Midbrain (tissue), 1 donor: ENCODE measurements at regions not wholly inside any gene's neighbourhood (a gene's known extent, or its start where the extent isn't known, plus 50 kb on each side); places are given as distances from the start of the nearest gene placed in this dataset.

ENCODE experiments used
- DNase-seq: peaks from one replicate; lab custom pipeline; 2025; lab: John Stamatoyannopoulos, UW

DNA sequence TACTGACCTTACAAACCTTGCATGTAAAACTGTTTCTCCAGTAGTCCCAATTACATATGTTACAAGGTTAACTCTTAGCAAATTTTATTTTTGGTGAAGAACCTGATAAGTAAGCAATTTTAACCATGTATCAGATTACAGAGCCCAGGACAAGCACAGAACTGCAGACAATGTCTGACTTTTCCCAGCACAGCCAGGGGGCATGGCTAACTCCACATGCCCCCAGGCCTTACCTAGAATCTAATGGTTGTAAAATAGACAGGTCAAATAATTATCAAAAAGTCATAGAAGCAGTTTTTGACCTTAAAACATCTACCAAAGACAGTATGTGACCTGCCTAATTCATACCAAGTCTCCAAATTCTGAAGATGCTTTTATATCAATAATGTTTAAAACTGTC lies 364.1 kb downstream of the FOXO1 start:
- no peak for DNase-seq

DNA sequence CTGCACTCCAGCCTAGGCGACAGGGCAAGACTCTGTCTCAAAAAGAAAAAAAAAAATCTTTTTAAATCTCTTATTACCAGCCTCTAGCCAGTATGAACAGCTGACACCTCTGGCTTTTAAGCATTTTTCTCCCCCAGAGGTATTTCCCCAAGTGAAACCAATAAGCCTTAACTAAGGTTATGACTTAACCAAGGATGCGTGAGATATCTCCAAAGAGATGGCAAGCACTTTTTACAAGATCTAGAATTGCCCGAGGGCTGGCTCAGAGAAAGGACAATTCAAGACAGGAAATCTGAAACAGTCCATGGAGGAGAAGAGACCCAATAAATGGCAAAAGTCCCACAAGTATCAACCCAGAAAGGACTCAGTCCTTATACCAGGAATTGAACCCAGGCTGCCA lies 362.1 kb downstream of the FOXO1 start:
- no peak for DNase-seq

DNA sequence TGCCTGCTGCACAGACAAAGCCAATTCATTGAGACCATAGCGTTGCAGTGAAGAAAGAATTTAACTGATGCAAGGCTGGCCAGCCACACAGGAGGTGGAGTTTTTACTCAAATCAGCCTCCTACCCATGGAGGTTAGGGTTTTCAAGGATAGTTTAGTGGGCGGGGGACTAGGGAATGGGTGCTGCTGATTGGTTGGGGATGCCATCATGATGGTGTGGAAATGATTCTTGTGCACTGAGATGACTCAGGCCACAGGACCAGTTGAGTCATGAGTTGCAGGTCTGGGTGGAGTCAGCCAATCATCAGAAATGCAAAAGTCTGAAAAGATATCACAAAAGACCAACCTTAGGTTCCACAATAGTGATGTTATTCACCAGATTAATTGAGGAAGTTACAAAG lies 359.6 kb downstream of the FOXO1 start:
- DNase-seq = no peak

DNA sequence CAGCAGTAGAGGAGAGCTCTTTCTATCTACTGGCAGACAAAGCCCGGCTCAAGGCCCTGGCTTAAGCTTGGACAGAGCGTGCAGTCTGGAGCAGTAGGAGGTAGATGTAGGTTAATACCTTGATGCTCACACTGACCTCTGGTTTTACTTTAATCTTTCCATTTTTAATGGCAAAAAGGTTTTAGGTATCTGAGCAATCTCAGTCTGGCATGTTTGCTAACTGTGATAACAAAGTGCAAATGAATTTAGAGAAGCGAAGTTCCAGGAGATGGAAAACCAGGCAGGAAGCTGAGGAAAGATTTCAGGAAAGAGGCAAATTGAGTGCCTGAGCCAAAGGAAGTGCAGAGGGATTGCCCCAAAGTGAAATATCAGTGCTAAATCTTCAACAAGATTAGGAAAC lies 356.6 kb downstream of the FOXO1 start:
- DNase-seq = no peak

DNA sequence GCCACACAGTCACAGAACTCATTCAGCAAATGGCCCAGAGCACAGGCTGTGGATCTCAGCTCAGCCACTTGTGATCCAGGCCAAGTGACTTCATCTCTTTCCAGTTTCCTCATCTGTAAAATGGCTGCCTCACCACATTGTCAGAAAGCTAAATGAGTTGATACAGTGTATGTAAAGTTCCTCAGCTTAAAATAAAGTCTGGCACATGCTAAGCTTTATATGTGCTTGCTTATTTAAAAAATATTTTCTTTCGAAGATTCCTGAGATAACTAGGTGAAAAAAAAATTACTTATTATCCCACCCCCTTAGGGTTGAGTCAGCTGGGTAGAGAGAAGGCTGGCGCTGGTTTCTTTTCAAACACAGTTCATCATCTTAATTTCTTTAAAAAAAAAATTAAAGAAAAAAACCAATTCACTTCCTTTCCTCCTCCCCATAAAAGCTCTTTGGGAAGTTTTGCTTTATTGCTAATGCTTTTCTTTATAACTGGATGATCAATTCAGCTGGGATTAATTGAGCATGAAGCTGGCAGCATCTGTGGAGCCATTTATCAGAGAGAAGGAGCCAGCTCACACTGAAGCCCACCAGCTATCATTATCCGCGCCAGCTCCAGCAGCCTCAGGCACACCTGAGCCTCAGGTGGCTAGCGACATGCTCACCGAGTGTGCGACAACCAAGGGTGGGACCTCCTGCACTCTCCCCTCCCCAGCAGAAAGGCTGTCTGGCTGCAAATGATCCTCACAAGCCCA lies 354.9 kb downstream of the FOXO1 start:
- no peak for DNase-seq

DNA sequence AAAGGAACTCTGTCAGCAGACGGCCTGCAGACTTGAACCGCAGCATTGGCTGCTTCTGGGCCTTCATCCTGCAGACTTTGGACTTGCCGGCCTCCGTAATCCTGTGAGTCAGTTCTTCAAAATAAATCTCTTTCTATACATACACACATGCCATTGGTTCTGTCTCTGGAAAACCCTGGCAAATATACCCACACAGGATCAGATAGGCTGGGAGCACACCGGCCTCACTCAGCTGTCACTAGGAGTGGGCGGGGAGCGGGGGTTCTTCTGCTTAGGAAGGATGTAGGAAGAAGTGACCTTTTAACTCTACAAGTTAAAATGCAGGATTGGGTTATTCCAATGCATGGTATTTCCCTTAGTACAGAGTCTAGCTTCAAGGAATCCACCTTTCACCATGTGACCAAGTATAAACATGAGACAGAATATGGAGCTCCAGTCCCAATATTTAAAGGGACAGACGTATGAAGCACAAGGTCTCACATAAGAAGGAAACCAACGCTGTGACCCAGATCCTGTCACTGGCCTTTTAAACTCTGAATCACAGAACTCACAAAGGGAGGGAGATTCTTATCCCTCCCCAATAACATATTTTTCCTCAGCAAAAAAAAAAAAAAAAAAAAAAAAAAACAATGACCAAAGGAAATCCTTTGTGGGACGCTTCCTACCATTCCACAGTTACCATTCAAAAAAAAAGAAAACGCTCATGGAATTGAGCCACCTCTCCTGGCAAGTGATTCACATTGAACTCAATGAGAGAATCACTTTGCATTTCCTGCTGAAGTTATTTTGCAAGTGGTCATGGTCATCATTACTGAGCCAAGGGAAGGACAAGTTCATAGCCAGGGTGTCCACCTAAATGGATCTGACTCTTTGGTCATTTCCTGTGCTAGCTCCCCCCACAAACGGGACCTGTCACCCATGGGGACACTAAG lies 352.9 kb downstream of the FOXO1 start:
- no peak for DNase-seq

DNA sequence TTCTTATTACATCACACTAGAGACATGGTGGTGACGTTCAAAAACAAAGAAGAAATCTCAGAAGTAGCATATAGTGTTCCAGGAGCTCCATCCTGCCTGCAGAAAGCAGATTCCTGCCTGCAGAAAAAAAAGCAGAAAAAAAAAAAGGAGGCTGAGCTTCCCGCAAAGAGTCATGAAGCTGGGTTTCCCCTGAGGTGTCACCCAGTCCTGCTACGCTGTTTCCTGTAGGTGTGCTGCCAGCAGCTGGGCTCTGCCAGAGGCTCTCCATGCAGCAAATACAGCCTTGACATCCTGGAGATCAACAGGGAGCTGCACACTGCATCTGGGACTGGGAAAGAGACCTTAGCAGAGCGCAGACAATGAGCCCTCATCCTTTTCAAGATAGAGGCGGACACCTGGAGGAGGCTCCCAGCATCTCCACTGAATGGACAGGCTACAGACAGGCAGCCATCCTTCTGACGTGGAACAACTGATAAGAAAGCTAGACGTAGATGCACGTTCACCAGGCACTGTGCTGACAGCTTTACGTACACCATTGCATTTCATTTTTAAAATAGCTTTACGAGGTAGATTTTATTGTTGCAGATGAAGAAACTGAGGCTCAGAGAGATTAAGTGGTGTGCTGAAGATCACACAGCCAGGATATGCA lies 350.9 kb downstream of the FOXO1 start:
- no peak for DNase-seq

DNA sequence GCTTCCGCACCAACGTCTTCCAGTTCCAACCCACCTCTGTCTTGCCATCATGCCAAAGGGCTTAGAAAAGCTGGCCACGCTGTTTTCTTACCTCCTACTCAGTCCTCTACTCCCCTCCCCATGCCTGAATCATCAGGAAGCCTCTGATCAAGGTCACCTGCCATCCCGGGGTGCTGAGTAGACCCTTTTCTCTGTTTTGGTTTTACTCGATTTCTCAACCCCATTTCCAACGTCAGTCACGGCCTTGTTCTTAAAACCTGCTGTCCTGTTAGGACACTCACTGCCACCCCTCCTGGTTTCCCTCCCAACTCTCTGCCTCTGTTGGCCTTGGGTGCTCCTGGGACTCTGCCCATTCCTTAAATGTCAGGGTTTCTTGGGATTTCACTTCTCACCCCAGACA lies 350.1 kb downstream of the FOXO1 start:
- DNase-seq = no peak

DNA sequence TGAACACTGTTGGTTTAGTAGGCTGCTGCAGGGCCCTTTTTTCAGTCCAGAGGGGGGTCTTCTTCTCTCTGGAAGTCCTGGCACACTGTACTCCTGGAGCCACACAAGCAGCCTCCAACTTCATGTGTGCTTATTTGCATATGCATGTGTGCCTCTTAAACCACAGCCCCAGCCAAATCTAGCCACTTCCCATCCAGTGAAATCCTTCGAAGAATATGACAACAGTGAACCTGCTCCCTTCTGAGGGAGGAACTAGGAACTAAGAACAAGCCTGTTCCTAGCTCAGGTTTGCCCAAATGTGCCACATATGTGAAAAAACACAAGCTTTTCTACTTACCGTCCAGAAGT lies 348.5 kb downstream of the FOXO1 start:
- no peak for DNase-seq

DNA sequence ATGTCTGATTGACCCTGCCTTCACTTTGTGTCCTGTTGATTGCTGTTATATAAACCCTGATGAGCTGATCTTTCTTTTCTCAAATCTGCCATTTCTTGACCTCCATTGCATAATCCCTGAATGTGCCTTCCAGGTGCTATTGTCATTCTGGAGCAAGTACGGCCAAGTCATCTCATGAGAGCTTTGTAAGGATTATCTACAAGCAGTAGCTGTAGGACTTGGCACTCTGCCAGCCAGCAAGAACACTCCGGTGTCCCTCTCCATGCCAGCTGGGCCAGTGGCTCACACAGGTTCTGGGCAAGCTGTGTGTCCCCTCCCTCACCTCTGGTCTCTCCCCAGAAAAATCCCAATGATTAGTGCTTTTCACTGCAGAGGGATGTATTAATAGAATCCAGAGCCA lies 348.1 kb downstream of the FOXO1 start:
- DNase-seq = no peak

DNA sequence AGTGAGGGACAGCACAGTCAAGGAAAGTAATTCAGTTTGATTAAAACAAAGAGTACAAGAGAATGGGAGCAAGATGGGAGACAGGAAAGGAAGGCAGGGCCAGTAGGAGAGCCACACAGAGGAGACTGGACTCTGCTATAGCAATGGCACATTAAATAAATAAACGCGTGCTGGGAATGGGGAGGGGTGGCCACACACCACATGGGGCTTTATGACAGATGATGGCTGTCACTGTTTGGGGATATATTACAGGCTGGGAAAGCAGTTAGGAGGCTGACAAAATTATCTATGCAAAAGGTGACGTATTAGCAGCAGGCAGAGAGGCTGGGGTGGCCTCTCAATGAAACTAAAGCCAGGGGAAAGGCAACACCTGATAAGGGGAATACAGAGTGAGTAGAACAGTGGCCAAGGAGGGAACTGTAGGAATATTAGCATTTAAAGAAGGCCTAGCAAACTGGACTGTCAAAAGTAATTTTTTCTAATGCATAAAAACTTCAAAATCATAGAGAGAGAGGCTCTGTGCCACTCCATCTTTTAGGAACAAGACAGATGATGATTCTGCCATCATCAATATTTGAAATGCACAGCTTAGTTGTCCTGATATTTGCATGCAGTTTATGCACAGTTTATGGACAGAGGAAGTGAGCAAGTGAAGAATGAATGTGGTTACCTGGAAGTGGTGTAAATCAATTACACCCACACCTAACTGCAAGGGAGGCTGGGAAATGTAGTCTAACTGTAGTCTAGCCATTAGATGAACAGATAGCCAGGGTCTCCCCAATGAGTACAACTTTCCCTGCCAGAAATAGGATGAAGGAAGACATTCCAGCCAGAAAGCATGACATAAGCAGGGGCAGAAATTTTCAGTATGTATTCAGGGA lies 346.5 kb downstream of the FOXO1 start:
- DNase-seq = no peak

DNA sequence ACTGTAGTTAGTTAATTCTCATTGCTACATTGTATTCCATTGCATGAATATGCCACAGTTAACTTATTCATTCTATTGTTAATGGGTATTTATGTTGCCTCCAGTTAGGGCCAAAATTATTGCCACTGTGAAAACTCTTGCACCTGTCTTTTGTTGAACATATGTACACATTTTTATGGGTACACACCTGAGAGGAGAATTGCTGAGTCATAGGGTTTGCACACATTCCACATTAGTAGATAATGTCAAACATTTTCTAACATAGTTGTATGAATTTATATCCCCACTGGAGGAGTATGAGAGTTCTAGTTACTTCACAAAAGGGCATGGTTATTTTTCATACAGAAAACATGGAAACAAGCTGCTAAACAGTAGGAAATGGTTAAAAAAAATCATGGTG lies 338.4 kb downstream of the FOXO1 start:
- DNase-seq = no peak

DNA sequence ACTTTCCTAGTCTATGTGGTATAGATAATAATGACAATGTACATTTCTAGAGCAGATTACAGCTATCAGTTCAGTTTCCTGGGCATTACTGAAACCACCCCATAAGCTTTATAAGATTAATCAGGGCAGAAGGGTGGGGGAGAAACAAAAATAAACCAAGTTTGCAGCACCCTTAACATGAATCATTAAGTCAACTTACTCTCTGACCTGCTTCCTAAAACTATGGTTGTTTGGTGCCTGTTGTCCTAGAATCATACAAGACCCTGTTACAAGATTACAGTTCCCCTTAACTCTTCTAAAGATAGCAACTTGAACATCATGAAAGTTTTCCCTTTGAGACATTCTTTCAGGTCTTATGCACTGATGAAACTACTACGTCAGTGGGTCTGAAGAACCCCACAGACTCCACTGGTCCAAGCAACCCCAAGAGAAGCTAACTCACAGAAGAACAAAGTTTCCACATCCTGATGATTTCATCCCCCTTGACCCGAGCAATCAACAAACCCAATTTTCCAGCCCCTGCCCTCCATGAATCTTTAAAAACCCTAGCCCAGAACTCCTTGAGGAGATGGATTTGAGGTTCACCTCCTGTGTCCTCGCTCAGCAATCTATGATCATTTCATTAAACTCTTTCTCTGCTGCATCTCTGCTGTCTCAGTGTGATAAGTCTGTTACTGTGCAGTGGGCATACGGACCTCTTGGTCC lies 336.5 kb downstream of the FOXO1 start:
- no peak for DNase-seq

DNA sequence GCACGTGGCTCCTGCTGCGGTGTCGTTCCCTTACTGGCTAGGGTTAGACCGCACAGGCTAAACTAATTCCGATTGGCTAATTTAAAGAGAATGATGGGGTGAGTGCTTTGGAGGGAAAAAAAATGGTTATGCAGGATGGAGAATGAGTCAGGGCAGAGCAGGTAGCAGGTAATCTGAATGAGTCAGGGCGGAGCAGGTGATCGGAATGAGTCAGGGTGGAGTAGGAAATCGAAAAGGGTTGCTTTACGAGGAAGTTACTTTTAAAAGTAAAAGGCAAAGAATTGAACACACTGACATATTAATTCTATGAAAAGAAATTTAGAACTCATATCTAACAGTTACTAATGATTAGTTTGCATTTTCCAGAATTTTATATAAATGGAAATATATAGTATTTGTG lies 335.5 kb downstream of the FOXO1 start:
- no peak for DNase-seq

DNA sequence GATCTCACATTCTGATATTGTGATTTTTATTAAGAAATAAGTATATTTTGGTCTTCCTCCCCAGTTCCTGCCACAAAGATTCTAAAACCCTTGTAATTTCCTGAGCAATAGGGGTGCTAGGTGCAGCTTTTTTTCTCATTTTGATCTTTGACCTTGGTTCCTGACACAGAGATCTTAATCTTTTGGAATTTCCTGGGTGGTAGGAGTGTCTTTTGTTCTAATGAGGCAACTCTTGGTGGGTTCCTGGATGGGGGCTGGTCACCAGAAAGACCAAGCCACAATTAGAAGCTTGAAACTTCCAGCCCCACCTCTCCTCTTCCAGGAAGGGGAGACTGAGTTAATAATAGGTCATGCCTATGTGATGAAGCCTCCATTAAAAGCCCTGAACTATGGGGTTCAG lies 334.6 kb downstream of the FOXO1 start:
- no peak for DNase-seq

DNA sequence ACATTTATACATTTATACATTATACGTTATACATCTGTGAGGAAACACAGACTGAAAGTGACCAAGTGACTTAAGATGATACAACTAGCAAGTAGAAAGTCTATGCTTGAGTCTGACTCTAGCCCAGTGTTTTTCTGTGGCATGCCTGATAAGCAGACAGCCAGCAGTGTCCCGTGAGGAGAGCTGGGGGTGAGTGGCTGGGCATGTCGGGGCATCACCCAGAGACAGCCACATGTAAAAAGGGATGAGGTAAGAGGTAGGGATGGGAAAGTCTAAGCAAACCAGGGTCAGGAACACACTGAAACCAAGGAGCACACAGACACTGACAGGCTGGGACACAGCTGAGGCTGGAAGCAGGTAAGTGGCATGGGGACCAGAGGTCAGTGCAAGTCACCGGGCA lies 333.2 kb downstream of the FOXO1 start:
- no peak for DNase-seq

DNA sequence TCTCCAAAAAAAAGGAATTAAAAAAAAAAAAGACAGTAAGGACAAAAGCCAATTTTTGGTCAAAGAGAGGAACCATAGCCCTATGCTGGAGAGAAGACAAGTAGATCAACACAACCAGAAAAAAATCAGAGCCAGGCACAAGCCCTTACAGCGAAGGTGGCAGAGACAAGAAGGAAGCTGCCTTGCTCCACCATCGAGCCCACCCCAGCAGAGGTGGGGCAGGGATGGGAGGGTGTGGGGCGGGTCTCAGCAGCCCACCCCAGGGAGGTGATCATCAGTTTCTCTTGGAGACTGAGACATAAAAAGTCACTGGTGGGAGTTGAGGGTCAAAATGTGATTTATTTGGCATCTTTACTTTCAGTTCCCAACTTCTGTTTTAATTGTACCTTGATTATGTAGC lies 332.4 kb downstream of the FOXO1 start:
- DNase-seq = no peak

DNA sequence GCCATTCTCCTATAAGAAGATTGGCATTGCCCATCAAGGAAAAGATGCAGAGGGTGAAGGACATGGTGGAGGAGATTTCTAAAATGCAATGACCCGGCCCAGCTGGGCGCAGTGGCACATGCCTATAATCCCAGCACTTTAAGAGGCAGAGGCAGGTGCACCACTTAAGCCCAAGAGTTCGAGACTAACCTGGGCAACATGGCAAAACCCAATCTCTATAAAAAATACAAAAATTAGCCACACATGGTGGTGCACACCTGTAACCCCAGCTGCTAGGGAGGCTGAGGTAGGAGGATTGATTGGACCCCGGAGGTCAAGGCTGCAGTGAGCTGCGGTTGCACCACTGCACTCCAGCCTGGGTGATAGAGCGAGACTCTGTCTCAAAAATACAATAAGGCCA lies 331.8 kb downstream of the FOXO1 start:
- no peak for DNase-seq

DNA sequence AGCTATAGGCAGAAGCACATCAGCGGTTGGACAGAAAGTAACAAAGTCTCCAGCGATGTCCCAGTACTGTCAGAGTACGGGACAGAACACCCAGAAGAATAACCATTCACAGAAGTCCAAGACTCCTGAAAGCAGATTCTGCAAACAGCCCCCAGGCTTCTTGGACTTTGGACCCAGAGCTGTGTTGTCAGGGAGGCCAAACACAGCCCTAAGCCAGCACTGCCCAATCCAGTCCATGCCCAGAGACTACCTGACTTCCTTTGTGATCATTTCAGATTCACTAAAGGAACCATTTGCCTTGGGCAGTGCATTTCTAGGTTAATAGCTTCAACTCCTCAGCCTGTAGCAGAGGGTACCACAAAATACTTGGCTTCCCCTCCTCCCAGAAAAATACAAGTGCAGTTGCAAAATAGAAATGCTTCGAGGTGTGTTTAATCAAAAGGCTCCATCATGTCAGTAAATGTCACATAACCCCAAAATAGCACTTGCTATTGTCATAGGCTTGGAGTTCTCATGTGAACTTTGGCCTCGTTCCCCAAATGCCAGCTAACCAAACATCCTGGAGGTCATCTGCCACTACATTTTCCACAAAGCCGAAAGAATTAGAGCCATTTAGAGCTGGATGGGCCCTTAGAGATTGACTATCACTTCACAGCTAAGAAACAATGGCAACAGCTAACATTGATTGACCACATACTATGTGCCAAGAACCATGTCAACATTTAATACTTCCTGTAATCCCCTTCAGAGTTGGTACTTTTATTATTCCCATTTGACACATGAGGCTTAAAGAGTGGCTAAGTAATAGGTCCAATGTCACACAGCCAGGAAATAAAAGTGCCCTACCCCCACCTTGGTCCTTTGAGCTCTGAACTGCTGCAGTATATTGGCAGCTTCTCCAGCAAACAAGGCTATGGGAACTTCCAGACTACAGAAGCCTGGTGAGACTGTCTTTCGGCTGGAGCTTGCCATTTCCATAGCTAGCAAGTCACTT lies 329.9 kb downstream of the FOXO1 start:
- no peak for DNase-seq

DNA sequence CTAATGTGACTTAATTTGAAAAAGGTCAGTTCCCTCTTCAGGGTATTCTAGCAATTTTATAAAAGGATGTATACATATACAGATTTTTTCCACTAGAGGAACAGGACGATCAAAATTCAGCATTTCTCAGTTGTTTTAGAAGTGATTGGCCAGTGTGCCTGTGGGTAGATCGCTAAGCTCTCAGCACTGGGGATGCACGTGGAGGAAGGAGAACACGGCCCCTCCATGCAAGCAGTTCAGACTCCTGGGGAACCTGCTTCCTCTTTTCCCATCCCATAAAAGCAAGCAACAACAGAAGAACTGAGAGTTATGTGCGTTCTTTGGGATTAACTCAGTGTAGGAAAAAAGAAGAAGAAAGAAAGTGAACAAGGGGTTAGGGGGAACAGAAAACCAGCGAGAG lies 328.8 kb downstream of the FOXO1 start:
- no peak for DNase-seq
